ENCODE measurements at regions not wholly inside any gene's neighbourhood (a gene's known extent, or its start where the extent isn't known, plus 50 kb on each side); places are given as distances from the start of the nearest gene placed in this dataset.

GRCh38 chr6:145468534-145468933 lies 266.8 kb downstream of the EPM2A start:
- peaks cover 2% of the 10 kb centered on the region for H3K4me1 Mint-ChIP-seq
- ChIA-PET CTCF (no interaction called here), POLR2A (no interaction called here)
- TF ChIP-seq, protein P1, sequence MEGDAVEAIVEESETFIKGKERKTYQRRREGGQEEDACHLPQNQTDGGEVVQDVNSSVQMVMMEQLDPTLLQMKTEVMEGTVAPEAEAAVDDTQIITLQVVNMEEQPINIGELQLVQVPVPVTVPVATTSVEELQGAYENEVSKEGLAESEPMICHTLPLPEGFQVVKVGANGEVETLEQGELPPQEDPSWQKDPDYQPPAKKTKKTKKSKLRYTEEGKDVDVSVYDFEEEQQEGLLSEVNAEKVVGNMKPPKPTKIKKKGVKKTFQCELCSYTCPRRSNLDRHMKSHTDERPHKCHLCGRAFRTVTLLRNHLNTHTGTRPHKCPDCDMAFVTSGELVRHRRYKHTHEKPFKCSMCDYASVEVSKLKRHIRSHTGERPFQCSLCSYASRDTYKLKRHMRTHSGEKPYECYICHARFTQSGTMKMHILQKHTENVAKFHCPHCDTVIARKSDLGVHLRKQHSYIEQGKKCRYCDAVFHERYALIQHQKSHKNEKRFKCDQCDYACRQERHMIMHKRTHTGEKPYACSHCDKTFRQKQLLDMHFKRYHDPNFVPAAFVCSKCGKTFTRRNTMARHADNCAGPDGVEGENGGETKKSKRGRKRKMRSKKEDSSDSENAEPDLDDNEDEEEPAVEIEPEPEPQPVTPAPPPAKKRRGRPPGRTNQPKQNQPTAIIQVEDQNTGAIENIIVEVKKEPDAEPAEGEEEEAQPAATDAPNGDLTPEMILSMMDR (IDR thresholded peaks at IDR 0.05): no peak
- no peak overlapping the region for H3K4me3 Mint-ChIP-seq
- intact Hi-C loops (cut with micrococcal nuclease): no loop called here
- no peaks in the 10 kb centered on the region for H3K36me3 Mint-ChIP-seq (ENCODE audit: low read depth)
- H3K27me3 Mint-ChIP-seq: no peaks in the 10 kb centered on the region
- ATAC-seq (ENCODE audit: low read depth): no peak
- no peak overlapping the region for H3K27ac Mint-ChIP-seq
- H3K9me3 Mint-ChIP-seq: peaks cover 11% of the 10 kb centered on the region
- DNase-seq: no peak

DNA sequence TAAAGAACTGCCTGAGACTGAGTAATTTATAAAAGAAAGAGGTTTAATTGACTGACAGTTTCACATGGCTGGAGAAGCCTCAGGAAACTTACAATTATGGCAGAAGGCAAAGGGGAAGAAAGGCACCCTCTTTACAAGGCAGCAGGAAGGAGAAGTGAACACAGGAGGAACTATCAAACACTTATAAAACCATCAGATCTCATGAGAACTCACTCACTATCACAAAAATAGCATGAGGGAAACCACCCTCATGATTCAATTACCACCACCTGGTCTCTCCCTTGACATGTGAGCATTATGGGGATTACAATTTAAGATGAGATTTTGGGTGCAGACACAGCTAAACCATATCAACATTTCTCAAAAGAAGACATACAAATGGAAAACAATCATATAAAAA lies 266.3 kb downstream of the EPM2A start:
- H3K36me3 Mint-ChIP-seq (ENCODE audit: low read depth): no peaks in the 10 kb centered on the region
- no peak for DNase-seq
- H3K4me3 Mint-ChIP-seq: no peak overlapping the region
- H3K4me1 Mint-ChIP-seq: peaks cover 2% of the 10 kb centered on the region
- CTCF ChIA-PET: no interaction called here
- no peak overlapping the region for H3K27ac Mint-ChIP-seq
- ATAC-seq (ENCODE audit: low read depth): no peak
- H3K9me3 Mint-ChIP-seq: peaks cover 11% of the 10 kb centered on the region
- POLR2A ChIA-PET: no interaction called here
- TF ChIP-seq, protein P1 (IDR thresholded peaks at IDR 0.05): no peak
- no peaks in the 10 kb centered on the region for H3K27me3 Mint-ChIP-seq
- intact Hi-C loops (cut with micrococcal nuclease): no loop called here

DNA sequence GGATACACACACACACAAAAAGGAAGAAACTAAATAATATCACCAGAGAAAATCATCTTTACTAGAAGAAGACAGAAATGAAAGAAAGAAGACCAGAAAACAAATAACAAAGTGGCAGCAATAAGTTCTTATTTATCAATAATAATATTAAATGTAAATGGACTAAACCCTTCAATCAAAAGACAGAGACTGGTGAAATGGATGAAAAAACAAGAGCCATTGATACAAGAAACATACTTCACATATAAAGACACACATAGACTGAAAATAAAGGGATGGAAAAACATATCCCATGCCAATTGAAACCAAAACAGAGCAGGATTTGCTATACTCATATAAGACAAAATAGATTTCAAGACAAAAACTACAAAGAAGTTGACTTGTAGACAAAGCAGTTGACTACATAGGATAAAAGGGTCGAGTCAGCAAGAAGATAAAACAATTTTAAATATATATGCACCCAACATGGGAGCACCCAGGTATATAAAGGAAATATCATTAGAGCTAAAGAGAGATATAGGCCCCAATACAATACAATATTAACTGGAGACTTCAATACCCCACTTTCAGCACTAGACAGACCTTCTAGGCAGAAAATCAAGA lies 259.4 kb downstream of the EPM2A start:
- H3K27ac Mint-ChIP-seq: no peak overlapping the region
- CTCF ChIA-PET: no interaction called here
- no peak overlapping the region for H3K4me3 Mint-ChIP-seq
- peaks cover 22% of the 10 kb centered on the region for H3K9me3 Mint-ChIP-seq
- no peaks in the 10 kb centered on the region for H3K36me3 Mint-ChIP-seq (ENCODE audit: low read depth)
- POLR2A ChIA-PET: no interaction called here
- H3K4me1 Mint-ChIP-seq: no peaks in the 10 kb centered on the region
- intact Hi-C loops (cut with micrococcal nuclease): no loop called here
- DNase-seq (no peak), ATAC-seq (ENCODE audit: low read depth) (no peak)
- TF ChIP-seq, protein P1 (IDR thresholded peaks at IDR 0.05): no peak
- no peaks in the 10 kb centered on the region for H3K27me3 Mint-ChIP-seq

DNA sequence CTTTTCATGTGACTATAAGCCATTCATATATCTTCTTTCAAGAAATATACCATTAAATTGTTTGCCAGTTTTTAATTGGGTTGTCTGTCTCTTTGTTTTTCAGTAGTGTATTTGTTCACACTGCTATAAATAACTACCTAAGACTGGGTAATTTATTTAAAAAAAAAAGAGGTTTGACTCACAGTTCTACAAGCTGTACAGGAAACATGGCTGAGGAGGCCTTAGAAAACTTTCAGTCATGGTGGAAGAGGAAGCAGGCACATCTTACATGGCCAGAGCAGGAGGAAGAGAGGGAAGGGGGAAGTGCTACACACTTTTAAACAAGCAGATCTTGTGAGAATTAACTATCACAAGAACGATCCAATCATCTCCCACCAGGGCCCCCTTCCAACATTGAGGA lies 255.3 kb downstream of the EPM2A start:
- Mint-ChIP-seq H3K27ac (no peak overlapping the region), H3K4me1 (no peaks in the 10 kb centered on the region), H3K36me3 (ENCODE audit: low read depth) (no peaks in the 10 kb centered on the region), H3K9me3 (peaks cover 16% of the 10 kb centered on the region), H3K4me3 (no peak overlapping the region), H3K27me3 (no peaks in the 10 kb centered on the region)
- TF ChIP-seq, protein P1 (IDR thresholded peaks at IDR 0.05): no peak
- intact Hi-C loops (cut with micrococcal nuclease): no loop called here
- POLR2A ChIA-PET: no interaction called here
- CTCF ChIA-PET: no interaction called here
- ATAC-seq (ENCODE audit: low read depth) (no peak), DNase-seq (no peak)

DNA sequence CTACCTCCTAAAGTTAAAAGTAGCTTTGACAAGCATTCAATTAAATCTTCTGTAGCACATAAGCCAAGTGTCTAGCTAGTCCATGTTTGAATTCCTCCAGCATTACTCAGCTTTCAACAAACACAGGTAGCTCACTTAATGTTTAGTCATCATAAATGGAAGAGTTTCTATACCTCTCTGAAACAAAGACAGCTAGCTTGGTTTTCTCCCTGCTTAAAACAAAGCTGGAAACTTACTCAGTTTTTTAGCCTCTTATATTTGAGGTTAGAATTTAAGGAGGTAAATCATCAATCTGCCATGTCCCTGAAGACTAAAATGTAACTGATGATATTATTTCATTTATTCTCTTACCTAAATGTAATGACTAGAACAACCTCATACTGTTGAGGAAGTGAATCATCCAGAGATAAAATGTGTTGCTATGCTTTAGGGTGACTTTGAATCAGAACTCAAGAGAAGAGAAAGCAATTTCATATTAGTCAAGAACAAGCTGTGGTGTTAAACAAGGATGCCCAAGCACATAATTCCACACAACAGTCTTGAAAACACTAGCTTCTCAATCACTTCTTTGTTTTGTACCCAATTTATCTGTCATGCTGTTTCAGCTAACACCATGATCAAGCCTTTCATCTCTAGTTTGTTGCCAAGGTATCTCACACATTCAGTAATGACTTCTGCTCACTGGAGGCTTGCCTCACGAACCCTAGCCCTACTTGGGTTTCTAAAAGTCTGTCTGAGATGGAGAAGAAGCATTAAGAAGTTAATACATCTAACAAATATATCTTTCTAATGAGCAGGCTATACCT lies 251.9 kb downstream of the EPM2A start:
- DNase-seq: no peak
- Mint-ChIP-seq H3K36me3 (ENCODE audit: low read depth) (no peaks in the 10 kb centered on the region), H3K27me3 (no peaks in the 10 kb centered on the region), H3K9me3 (peaks cover 9% of the 10 kb centered on the region), H3K4me1 (no peaks in the 10 kb centered on the region), H3K4me3 (no peak overlapping the region), H3K27ac (no peak overlapping the region)
- CTCF ChIA-PET: no interaction called here
- no peak for ATAC-seq (ENCODE audit: low read depth)
- intact Hi-C loops (cut with micrococcal nuclease): no loop called here
- TF ChIP-seq, protein P1 (IDR thresholded peaks at IDR 0.05): no peak
- POLR2A ChIA-PET: no interaction called here
